Smooth muscle cell (in vitro differentiated cells): ENCODE measurements at regions not wholly inside any gene's neighbourhood (a gene's known extent, or its start where the extent isn't known, plus 50 kb on each side); places are given as distances from the start of the nearest gene placed in this dataset.

Experiments used
- DNase-seq: peaks from one replicate; lab custom pipeline; 2025; ENCODE audit not compliant: unreplicated experiment; lab: John Stamatoyannopoulos, UW
- H2AFZ ChIP-seq: fragments of 200-600 bp; sonication (generic); 2 replicates; pipeline ENCODE4 v1.6.0; 2016; ENCODE audit warnings: antibody characterized with exemption, low read depth, mild to moderate bottlenecking
- H3F3A ChIP-seq: fragments of 200-600 bp; sonication (generic); 2 replicates; pipeline ENCODE4 v1.6.0; 2017; ENCODE audit warnings: antibody characterized with exemption, low read depth
- H3K27ac ChIP-seq: fragments of 200-600 bp; sonication (generic); 2 replicates; pipeline ENCODE4 v1.5.1; 2016; ENCODE audit warnings: low read depth, mild to moderate bottlenecking
- H3K27me3 ChIP-seq: fragments of 200-600 bp; sonication (generic); 2 replicates; pipeline ENCODE4 v1.6.1; 2016; ENCODE audit warnings: low read depth, mild to moderate bottlenecking
- H3K36me3 ChIP-seq: fragments of 200-600 bp; sonication (generic); 2 replicates; pipeline ENCODE4 v1.5.1; 2016; ENCODE audit warnings: low read depth
- H3K4me1 ChIP-seq: fragments of 200-600 bp; sonication (generic); 2 replicates; pipeline ENCODE4 v1.5.1; 2016; ENCODE audit warnings: low read depth
- H3K4me2 ChIP-seq: fragments of 200-600 bp; sonication (generic); 2 replicates; pipeline ENCODE4 v1.6.0; 2016; ENCODE audit warnings: mild to moderate bottlenecking
- H3K4me3 ChIP-seq: fragments of 200-600 bp; sonication (generic); 2 replicates; pipeline ENCODE4 v1.5.1; 2016; ENCODE audit warnings: mild to moderate bottlenecking
- H3K79me2 ChIP-seq: fragments of 200-600 bp; sonication (generic); 2 replicates; pipeline ENCODE4 v1.6.0; 2016; ENCODE audit warnings: low read depth, mild to moderate bottlenecking
- H3K9ac ChIP-seq: fragments of 200-600 bp; sonication (generic); 2 replicates; pipeline ENCODE4 v1.6.0; 2016; ENCODE audit warnings: low read depth
- H3K9me3 ChIP-seq: fragments of 200-600 bp; sonication (generic); replicated peaks from 2 replicates; pipeline ENCODE4 v1.5.1; 2016; ENCODE audit warnings: low read depth
- H4K20me1 ChIP-seq: fragments of 200-600 bp; sonication (generic); 2 replicates; pipeline ENCODE4 v1.6.0; 2016; ENCODE audit warnings: low read depth
- CTCF ChIP-seq: fragments of 200-600 bp; sonication (generic); IDR thresholded peaks from 2 replicates; pipeline ENCODE4 v1.5.1; 2017; ENCODE audit warnings: borderline replicate concordance, mild to moderate bottlenecking, antibody characterized with exemption; ENCODE audit not compliant: insufficient read depth, poor library complexity, severe bottlenecking
- WGBS: methylation state at CpG from one replicate; pipeline ENCODE4 v1.1.7; 2016; ENCODE audit warnings: low lambda C conversion rate; 5-methylcytosine and 5-hydroxymethylcytosine counted together

- 76% methylated on average over 2 of the region's 2 CpGs for WGBS
- Histone ChIP-seq H3K36me3 (no peaks in the 10 kb centered on the region), H3K27me3 (no peaks in the 10 kb centered on the region), H4K20me1 (no peaks in the 10 kb centered on the region), H3K4me1 (peaks cover 4% of the 10 kb centered on the region), H2AFZ (no peak overlapping the region), H3K9me3 (no peaks in the 10 kb centered on the region), H3K79me2 (no peaks in the 10 kb centered on the region), H3F3A (no peaks in the 10 kb centered on the region), H3K4me2 (no peak overlapping the region), H3K4me3 (no peak overlapping the region), H3K9ac (no peak overlapping the region), H3K27ac (no peak overlapping the region)
- no peak for TF ChIP-seq CTCF
- no peak for DNase-seq
Measured at GRCh38 chr6:48568856-48569255, 457.9 kb upstream of the PTCHD4 start.

GRCh38 chr6:48567016-48567415 lies 456.0 kb upstream of the PTCHD4 start:
- Histone ChIP-seq H3K27me3 (no peaks in the 10 kb centered on the region), H3F3A (no peaks in the 10 kb centered on the region), H3K4me3 (no peak overlapping the region), H3K4me2 (no peak overlapping the region), H3K9ac (no peak overlapping the region), H2AFZ (no peak overlapping the region), H3K27ac (no peak overlapping the region), H3K9me3 (no peaks in the 10 kb centered on the region), H4K20me1 (no peaks in the 10 kb centered on the region), H3K4me1 (peaks cover 4% of the 10 kb centered on the region), H3K79me2 (no peaks in the 10 kb centered on the region), H3K36me3 (no peaks in the 10 kb centered on the region)
- TF ChIP-seq CTCF = no peak
- no peak for DNase-seq

- Histone ChIP-seq H3K4me2 (no peak overlapping the region), H2AFZ (no peak overlapping the region), H3K9me3 (no peaks in the 10 kb centered on the region), H3K27me3 (no peaks in the 10 kb centered on the region), H3K79me2 (no peaks in the 10 kb centered on the region), H3K4me3 (no peak overlapping the region), H3K36me3 (no peaks in the 10 kb centered on the region), H3K27ac (no peak overlapping the region), H4K20me1 (no peaks in the 10 kb centered on the region), H3K4me1 (peaks cover 4% of the 10 kb centered on the region), H3F3A (no peaks in the 10 kb centered on the region), H3K9ac (no peak overlapping the region)
- DNase-seq = no peak
- WGBS = 71% methylated on average over 3 of the region's 3 CpGs
- TF ChIP-seq CTCF = no peak
Measured at GRCh38 chr6:48564036-48564820, 453.2 kb upstream of the PTCHD4 start.

GRCh38 chr6:48563433-48563832 lies 452.4 kb upstream of the PTCHD4 start:
- Histone ChIP-seq H3K9ac (no peak overlapping the region), H3K79me2 (no peaks in the 10 kb centered on the region), H3K27ac (no peak overlapping the region), H3K4me3 (no peak overlapping the region), H3K9me3 (no peaks in the 10 kb centered on the region), H4K20me1 (no peaks in the 10 kb centered on the region), H3F3A (no peaks in the 10 kb centered on the region), H3K27me3 (no peaks in the 10 kb centered on the region), H3K36me3 (no peaks in the 10 kb centered on the region), H2AFZ (no peak overlapping the region), H3K4me2 (no peak overlapping the region), H3K4me1 (peaks cover 4% of the 10 kb centered on the region)
- 93% methylated on average over 1 of the region's 1 CpG for WGBS
- no peak for DNase-seq
- TF ChIP-seq CTCF = no peak
